HepG2 (cell line): ENCODE measurements at regions not wholly inside any gene's neighbourhood (a gene's known extent, or its start where the extent isn't known, plus 50 kb on each side); places are given as distances from the start of the nearest gene placed in this dataset.

ENCODE experiments used
- ATAC-seq: fragments of 200-7000 bp; cut with Tn5 transposase; 3 replicates; pipeline ENCODE4 v1.9.1; 2020; ENCODE audit warnings: mild to moderate bottlenecking, moderate library complexity
- BruUV-seq: library from RNA; stranded (reverse); fragments of 400-500 nt; replicated peaks from 2 replicates; lab custom pipeline; 2021; lab: Mats Ljungman, UMichigan
- CTCF ChIA-PET: fragments of 300-600 bp; formaldehyde crosslinking; extraction: SDS; loops from one replicate; lab custom pipeline; 2021; ENCODE audit warnings: low total read pairs, inconsistent platforms, low intra/inter-chr PET ratio; lab: Yijun Ruan, JAX
- POLR2A ChIA-PET: fragments of 350-600 bp; sonication (Branson Sonifier 250); formaldehyde crosslinking; loops from one replicate; lab custom pipeline; 2020; ENCODE audit warnings: antibody characterized with exemption, inconsistent platforms; lab: Yijun Ruan, JAX
- DNase-seq: peaks from one replicate; pipeline ENCODE4 v3.0.0-alpha.2; 2015; ENCODE audit warnings: low spot score
- FAIRE-seq: peaks from 3 replicates; lab custom pipeline; 2011; peaks lifted over from hg19 to GRCh38; lab: Jason Lieb, UNC
- H2AFZ ChIP-seq: one replicate; pipeline ENCODE4 v1.6.1; 2011; ENCODE audit warnings: low read length, inconsistent platforms
- H3K27ac ChIP-seq: fragments of 300-600 bp; 3 replicates; pipeline ENCODE4 v1.8.0; 2011; ENCODE audit warnings: mixed run types, mild to moderate bottlenecking, mixed read lengths, low read length, inconsistent platforms; ENCODE audit not compliant: insufficient read depth; ENCODE audit errors: extremely low read length
- H3K27me3 ChIP-seq, 2 experiments: fragments of 200-600 bp in 1 of 2; 2 replicates in 1 of 2; 3 replicates in 1 of 2; pipeline versions ENCODE4 v1.6.0 to v1.8.0; 2011; ENCODE audit warnings: low read length in 2 of 2, mild to moderate bottlenecking in 2 of 2, moderate library complexity in 2 of 2, inconsistent platforms in 1 of 2; ENCODE audit not compliant: insufficient read depth in 2 of 2, control insufficient read depth in 1 of 2
- H3K36me3 ChIP-seq, 2 experiments: fragments of 200-600 bp in 1 of 2; replicated peaks in 1 of 2; 2 replicates in 1 of 2; 3 replicates in 1 of 2; pipeline versions ENCODE4 v1.5.1 to v1.8.0; 2011; ENCODE audit warnings: low read length in 2 of 2, inconsistent platforms in 1 of 2; ENCODE audit not compliant: insufficient read depth in 2 of 2, control insufficient read depth in 1 of 2
- H3K4me1 ChIP-seq: 2 replicates; pipeline ENCODE4 v1.5.1; 2012; ENCODE audit warnings: low read length, inconsistent platforms; ENCODE audit not compliant: insufficient read depth
- H3K4me2 ChIP-seq: 2 replicates; pipeline ENCODE4 v1.6.0; 2011; ENCODE audit warnings: low read depth, low read length, inconsistent platforms
- H3K4me3 ChIP-seq, 3 experiments: fragments of 200-600 bp in 1 of 3; sonication (generic), shearing (Covaris generic) in 1 of 3; replicated peaks in 1 of 3; 2 replicates each; pipeline ENCODE4 v1.5.1; 2011 to 2016; ENCODE audit warnings: low read length in 3 of 3, inconsistent platforms in 2 of 3, low read depth in 2 of 3, mild to moderate bottlenecking in 2 of 3, control low read depth in 1 of 3, mixed read lengths in 1 of 3; ENCODE audit not compliant: insufficient read depth in 1 of 3
- H3K79me2 ChIP-seq: one replicate; pipeline ENCODE4 v1.6.1; 2011; ENCODE audit warnings: low read length, inconsistent platforms; ENCODE audit not compliant: insufficient read depth
- H3K9ac ChIP-seq: 2 replicates; pipeline ENCODE4 v1.6.0; 2011; ENCODE audit warnings: mild to moderate bottlenecking, low read depth, low read length, inconsistent platforms; ENCODE audit not compliant: insufficient read depth
- H3K9me3 ChIP-seq: 2 replicates; pipeline ENCODE4 v1.5.1; 2012; ENCODE audit warnings: mild to moderate bottlenecking, low read length
- H4K20me1 ChIP-seq: 2 replicates; pipeline ENCODE4 v1.6.0; 2011; ENCODE audit warnings: inconsistent platforms, mild to moderate bottlenecking, low read length, moderate library complexity; ENCODE audit not compliant: insufficient read depth
- MIER2 ChIP-seq: IDR thresholded peaks from 2 replicates; pipeline ENCODE4 v1.6.1; 2016; ENCODE audit warnings: missing biosample characterization, missing genetic modification reagents
- NFYB ChIP-seq: sonication (generic); formaldehyde crosslinking; IDR thresholded peaks from 2 replicates; pipeline ENCODE4 v1.4.0; 2020; ENCODE audit warnings: missing genetic modification reagents
- PAX8 ChIP-seq: sonication (generic); formaldehyde crosslinking; IDR thresholded peaks from 2 replicates; pipeline ENCODE4 v1.8.0; 2022; ENCODE audit warnings: mild to moderate bottlenecking, missing genetic modification reagents, borderline replicate concordance
- XBP1 ChIP-seq: sonication (generic); formaldehyde crosslinking; IDR thresholded peaks from 2 replicates; pipeline ENCODE4 v1.5.0; 2020; ENCODE audit warnings: missing genetic modification reagents
- ZNF335 ChIP-seq: sonication (generic); formaldehyde crosslinking; IDR thresholded peaks from 2 replicates; pipeline ENCODE4 v1.4.0; 2020; ENCODE audit warnings: missing genetic modification reagents
- ZNF354B ChIP-seq: sonication (generic); formaldehyde crosslinking; IDR thresholded peaks from 2 replicates; pipeline ENCODE4 v1.8.0; 2022; ENCODE audit warnings: mild to moderate bottlenecking, missing genetic modification reagents
- ZNF549 ChIP-seq: sonication (generic); formaldehyde crosslinking; IDR thresholded peaks from 2 replicates; pipeline ENCODE4 v1.5.0; 2020; ENCODE audit warnings: missing genetic modification reagents
- WGBS: methylation state at CpG from one replicate; pipeline ENCODE4 v1.1.6; 2017; ENCODE audit warnings: low lambda C conversion rate; 5-methylcytosine and 5-hydroxymethylcytosine counted together
- in situ Hi-C: cut with HindIII; loops from 2 replicates; pipeline ENCODE4 v1.10.0; 2017; ENCODE audit warnings: low pct_unique_long_range_greater_than_20kb; ENCODE audit not compliant: extremely low pct_ligation_motif_present
- intact Hi-C: fragments of 100-400 bp; cut with micrococcal nuclease; formaldehyde crosslinking; loops from one replicate; pipeline ENCODE4 v1.10.0; 2022; ENCODE audit not compliant: unreplicated experiment
- TF ChIP-seq, protein P1 (sequence below), 2 experiments: IDR thresholded peaks; 2 replicates each; pipeline ENCODE4 v1.6.1; 2011 to 2012; ENCODE audit warnings: low read length in 2 of 2, borderline replicate concordance in 1 of 2, low read depth in 1 of 2, mild to moderate bottlenecking in 1 of 2, moderate library complexity in 1 of 2

- TF ChIP-seq PAX8 (no peak), ZNF354B (CRISPR knock-in tag) (no peak), XBP1 (CRISPR knock-in tag) (no peak), ZNF549 (CRISPR knock-in tag) (no peak), ZNF335 (no peak)
Measured at GRCh38 chr3:82287562-82287961, 526.1 kb upstream of the GBE1 start (continued).

- Histone ChIP-seq H4K20me1 (no peaks in the 10 kb centered on the region), H3K4me1 (no peaks in the 10 kb centered on the region), H3K4me2 (no peak overlapping the region), H3K36me3 (no peaks in the 10 kb centered on the region), H2AFZ (no peak overlapping the region), H3K9me3 (no peaks in the 10 kb centered on the region)
- no TSS peak for BruUV-seq
- ChIA-PET POLR2A (no interaction called here), CTCF (no interaction called here)
- in situ Hi-C loops = no loop called here
- TF ChIP-seq, protein P1, sequence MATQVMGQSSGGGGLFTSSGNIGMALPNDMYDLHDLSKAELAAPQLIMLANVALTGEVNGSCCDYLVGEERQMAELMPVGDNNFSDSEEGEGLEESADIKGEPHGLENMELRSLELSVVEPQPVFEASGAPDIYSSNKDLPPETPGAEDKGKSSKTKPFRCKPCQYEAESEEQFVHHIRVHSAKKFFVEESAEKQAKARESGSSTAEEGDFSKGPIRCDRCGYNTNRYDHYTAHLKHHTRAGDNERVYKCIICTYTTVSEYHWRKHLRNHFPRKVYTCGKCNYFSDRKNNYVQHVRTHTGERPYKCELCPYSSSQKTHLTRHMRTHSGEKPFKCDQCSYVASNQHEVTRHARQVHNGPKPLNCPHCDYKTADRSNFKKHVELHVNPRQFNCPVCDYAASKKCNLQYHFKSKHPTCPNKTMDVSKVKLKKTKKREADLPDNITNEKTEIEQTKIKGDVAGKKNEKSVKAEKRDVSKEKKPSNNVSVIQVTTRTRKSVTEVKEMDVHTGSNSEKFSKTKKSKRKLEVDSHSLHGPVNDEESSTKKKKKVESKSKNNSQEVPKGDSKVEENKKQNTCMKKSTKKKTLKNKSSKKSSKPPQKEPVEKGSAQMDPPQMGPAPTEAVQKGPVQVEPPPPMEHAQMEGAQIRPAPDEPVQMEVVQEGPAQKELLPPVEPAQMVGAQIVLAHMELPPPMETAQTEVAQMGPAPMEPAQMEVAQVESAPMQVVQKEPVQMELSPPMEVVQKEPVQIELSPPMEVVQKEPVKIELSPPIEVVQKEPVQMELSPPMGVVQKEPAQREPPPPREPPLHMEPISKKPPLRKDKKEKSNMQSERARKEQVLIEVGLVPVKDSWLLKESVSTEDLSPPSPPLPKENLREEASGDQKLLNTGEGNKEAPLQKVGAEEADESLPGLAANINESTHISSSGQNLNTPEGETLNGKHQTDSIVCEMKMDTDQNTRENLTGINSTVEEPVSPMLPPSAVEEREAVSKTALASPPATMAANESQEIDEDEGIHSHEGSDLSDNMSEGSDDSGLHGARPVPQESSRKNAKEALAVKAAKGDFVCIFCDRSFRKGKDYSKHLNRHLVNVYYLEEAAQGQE (IDR thresholded peaks at IDR 0.05; ENCODE audit: borderline replicate concordance in 1 of 2, low read depth in 1 of 2, low read length in 2 of 2) = peak; percentile 18 to 89
- TF ChIP-seq MIER2 (CRISPR knock-in tag) = peak; percentile 85
- TF ChIP-seq NFYB (CRISPR knock-in tag) = no peak
- TF ChIP-seq, all 625 proteins: peak for 2
- ATAC-seq = no peak
- 57% methylated on average over 3 of the region's 3 CpGs for WGBS
- H3K4me3 ChIP-seq = no peak overlapping the region
- no peak for FAIRE-seq
- no peak for DNase-seq
- H3K27me3 ChIP-seq = no peaks in the 10 kb centered on the region
- H3K79me2 ChIP-seq = no peaks in the 10 kb centered on the region
- intact Hi-C loops = no loop called here
- no peak overlapping the region for H3K9ac ChIP-seq
- no peak overlapping the region for H3K27ac ChIP-seq
Measured at GRCh38 chr3:82281205-82281604, 519.8 kb upstream of the GBE1 start.
